CD4-positive, alpha-beta T cell treated with Interleukin-15 for 4 hours (primary cell): ENCODE measurements at regions not wholly inside any gene's neighbourhood (a gene's known extent, or its start where the extent isn't known, plus 50 kb on each side); places are given as distances from the start of the nearest gene placed in this dataset.
"Not testable (repeated sequence)": the region's sequence is repeated elsewhere in the genome, so short reads cannot be mapped to it uniquely, and the experiment has no call there.

Experiments used
- DNase-seq: peaks from one replicate; pipeline ENCODE4 v3.0.0-alpha.2; 2020; ENCODE audit warnings: low spot score

DNA sequence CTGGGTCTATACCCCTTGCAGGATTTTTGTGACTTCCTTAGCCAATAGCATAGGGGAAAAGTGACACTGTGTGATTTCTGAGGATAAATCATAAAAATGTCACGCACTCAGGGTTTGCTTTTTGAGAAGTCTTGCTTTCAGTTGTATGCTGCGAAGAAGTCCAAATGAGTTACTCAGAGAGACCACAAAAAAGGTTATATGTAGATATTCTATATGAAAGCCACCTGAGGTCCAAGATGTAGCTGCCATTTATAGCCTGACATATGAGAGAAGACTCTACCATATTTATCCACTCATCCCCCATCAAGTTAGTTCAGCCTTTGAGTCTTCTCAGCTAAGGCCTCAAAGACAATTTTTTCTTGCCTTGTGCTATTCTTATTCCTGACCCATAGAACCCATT is 488.3 kb upstream of the MAP2 start:
- DNase-seq, result no peak

DNA sequence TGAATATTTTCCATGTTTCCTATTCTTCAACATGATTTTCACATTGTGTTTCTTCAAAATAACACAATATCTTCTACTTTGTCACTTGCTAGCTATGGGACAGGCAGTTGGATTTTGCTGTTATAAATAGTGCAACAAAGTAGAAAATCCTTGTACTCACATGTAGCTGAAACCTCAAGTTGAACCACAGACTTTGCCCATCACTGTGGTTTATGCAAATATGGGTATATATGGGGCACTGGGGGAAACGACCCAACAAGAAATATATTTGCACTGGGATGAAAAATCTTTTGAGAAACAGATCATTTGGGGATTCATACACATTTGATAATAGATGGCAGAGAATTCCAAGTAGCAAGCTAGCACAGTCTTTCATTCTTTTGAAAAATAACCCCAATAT is 486.3 kb upstream of the MAP2 start:
- no peak for DNase-seq

DNA sequence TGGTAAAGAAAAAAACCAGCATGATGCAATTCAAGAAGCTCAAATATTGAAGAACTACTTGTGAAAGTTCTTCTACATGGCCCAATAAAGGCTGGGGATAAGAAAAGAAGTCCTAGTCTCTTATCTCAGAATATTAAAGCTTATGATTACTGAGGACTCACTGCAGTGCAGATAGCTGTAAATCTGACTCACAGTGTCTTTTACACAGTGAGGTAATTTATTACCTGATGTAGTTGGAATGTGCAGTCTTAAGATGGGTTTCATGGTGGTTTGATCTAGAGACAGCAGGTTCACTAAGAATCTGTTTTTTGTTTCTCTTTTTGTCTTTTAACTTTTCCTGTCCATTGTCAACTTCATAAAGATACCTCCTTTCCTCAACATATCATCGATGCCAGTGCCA is 484.0 kb upstream of the MAP2 start:
- no peak for DNase-seq

DNA sequence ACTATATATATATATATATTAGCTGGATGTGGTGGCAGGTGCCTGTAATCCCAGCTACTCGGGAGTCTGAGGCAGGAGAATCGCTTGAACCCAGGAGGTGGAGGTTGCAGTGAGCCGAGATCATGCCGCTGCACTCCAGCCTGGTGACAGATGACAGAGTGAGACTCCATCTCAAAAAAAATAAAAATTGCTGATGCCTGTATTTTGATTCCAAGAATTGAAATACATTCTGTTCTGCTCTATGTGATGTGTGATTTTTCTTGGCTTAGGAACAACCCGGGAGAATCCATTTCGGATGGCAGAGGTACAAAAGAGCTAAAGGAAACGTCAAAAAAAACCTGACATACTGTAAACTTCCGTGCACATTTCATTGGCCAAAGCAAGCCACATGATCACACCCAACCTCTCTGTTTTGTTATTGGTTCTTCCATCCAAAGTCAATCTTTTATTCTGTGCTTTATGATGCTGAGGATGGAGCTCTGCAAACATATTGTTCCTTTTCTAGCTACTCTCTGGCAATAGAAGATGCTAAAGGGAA is 478.1 kb upstream of the MAP2 start:
- no peak for DNase-seq

DNA sequence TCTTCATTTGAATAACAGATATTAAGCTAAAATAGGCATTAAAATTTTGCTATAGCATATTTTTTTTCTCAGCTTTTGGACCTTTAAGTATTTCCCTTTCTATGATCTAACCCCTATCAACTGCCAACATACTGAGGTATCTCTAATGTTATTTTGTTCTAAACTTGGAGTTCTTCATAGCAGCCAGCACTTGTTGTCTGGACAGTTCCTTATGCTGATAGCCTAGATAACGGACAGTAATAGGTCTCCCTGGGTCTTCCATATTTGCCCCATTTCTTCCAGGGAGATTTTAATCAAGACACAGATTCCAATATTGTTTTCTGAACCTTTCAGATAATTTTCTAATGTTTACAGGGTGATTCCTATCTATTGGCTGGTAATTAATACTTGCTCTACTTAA is 475.8 kb upstream of the MAP2 start:
- no peak for DNase-seq

DNA sequence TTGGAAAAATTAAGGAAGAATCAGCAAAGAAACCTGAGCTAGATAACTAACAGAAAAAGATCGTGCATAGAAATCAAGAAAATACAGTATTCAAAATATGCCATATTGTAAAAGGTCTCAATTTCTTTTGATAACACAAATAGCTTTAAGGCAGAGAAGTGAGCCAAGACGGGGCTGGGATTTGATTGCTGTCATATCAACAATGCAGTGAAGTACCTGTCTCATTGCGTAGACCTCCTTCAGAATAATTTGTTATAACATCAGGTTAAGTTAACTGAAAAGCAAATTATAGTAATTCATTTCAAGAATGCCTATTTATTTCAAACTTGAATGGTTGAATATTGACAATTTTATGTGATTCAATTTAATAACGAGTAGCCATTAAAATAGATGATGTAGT is 453.8 kb upstream of the MAP2 start:
- no peak for DNase-seq

DNA sequence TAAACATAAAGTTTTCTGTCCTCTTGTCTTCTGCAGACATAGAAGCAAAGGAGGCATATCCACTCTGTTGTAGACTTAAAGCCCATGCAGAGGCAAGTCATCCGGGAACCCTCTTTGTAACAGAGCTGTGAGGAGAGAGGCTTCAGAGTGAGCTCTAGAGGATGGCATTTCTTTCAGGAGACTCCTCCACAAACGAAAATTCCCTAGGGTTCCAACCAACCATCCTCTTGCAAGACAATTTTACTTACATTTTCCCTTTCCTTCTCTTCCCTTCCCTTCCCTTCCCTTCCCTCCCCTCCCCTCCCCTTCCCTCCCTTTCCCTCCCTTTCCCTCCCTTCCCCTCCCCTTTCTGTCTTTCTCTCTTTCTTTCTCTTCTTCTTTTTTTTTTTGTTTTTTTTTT is 446.3 kb upstream of the MAP2 start:
- DNase-seq, result no peak

DNA sequence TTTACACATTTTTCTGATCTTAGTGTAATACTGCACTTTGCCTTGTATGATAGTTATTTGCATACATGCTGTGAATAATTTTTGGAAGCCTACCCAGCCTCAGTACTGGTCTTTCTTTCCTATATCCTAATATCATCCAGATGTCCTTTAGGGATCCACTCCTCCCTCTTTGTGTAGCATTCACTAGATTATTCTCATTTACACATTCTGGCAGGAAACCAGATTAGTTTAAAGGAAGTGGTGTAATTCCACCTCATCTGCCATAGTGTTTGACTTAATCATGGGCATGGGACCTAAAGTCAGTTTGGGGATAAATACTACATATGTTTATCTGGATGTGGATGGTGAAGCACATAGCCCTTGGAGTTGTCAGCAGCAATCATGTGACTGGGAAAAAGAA is 444.9 kb upstream of the MAP2 start:
- DNase-seq, result no peak

DNA sequence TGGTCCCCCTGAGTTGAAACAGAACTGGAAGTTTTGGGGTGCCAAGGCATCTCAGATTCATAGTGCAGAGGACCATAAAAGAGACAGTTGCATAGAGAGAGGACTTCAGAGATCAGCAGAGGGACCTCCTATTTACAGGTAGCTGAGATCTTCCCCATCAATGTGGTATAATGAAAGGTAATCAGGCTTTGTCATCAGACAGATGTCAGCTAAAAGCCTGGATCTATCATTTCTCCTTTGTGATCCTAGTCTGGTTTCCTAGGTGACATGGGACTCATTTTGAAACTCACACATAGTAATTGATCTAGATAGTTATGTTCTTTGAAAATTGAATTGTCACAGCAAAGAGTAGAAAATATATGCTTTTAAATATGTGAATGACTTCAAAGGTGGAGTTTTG is 443.5 kb upstream of the MAP2 start:
- no peak for DNase-seq

DNA sequence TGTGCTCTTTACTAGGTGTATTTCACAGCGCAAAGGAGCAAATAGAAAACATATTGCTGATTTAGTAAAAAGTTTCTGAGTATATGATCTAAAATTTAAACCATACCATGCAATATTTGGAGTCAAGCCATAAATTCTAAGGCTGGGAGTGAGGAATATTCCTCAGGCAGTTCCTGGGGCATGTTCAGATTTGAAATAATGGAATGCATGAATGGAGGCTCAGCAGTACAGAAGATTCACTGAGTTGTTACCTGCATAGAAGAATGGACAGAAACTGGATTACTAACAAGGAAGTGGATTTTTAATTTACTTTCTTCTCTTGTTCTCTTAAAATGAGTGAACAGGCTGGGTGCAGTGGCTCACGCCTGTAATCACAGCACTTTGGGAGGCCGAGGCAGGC is 441.0 kb upstream of the MAP2 start:
- no peak for DNase-seq

DNA sequence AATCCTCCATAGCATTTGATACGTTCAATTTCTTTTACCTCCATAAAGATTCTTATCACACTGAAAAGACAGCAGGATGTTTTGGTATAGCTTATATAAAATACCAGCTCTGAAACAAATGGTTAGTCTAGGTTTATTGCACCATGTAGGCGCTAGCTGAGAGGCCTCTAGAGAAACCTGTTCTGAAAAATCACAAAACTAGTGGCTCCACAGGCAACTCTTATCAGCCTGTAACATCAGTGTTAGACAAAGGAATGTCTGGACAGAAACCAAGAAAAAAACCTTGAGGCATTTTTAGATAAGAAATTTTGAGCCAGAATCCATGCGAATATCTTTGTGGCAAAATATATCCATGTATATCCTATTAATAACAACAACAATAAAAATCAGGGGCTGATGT is 440.4 kb upstream of the MAP2 start:
- no peak for DNase-seq

DNA sequence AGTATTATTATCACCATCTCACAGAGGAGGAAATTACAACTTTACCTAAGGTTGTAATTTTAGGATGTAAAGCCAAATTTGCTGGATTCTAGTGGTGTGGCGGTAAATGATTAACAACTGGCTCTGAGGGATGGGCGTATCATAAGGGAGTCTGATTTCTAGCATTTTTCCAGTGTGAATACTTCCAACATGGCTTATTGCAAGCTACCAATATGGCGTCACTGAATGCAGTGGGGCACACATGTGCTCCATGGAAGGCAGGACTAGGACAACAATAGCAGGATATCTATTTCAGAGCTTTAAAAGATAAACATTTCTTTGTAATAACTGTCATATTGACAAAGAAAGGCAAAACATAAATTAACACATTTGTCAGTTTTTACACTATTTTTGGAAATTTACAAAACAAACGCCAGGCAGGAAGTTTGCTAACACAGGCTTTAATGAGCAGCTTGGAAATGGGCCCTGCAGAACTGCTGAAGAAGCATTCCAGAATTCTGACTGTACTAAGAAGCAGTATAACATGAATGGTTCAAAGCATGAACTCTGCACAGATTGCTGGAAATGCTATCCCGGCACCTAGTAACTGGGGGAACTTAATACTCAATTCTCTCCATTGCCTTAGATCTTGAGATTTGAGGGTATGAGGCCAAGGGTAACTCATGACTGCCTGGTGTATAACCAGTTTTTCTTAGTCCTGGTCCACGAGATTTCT is 439.3 kb upstream of the MAP2 start:
- DNase-seq, result no peak

DNA sequence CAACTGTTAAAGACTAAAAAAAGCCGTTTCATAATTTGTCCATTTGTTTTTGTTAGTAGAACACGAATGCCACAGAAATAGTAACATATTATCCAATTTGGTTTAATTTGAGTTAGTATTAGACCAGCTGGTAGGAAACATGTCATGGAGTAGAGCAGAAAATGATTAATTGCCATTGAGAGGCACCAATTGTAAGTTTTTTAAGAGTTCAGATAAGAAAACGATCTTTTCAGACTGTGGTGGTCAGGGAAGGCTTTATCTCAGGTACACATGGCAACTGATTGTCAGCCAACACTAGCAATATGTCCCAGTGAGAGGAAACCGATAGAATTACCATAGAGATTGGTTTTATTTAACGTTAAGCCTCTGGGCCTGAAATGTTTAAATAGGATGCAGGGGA is 438.2 kb upstream of the MAP2 start:
- no peak for DNase-seq

DNA sequence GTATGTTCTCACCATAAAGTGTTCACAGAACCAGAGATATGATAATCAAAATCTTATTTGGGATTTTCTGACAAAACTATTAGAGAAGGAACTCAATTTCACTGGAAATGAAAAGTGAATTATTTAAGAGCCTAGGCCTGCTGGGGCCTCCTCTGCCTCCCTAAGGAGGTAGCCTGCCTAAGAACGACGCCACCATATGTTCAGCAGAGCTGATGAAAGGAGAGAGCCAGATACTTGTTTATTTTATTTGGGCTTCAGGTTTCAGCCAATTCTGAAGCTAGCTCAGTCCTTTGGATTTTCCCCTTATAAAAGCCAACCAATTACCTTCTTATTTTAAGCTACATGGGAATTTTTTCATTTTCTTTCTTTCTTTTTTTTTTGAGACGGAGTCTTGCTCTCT is 433.1 kb upstream of the MAP2 start:
- DNase-seq, result no peak

DNA sequence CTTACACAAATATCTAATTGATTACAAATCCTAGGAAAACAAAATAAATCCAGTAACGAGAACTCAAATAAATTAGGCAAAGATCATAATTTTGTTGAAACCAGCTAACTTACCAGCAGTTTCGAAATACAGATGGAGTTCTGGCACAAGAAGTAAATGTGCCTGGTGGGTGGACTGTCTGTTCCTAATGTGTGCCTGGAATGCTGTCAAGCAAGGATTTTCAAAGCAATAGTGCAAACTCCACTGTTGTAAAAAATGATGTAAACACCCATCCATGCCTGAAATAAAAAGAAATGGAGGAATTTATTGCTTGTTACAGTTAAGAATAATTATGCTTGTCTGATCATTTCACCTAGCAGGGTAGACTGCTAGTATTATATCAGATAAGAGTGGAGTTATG is 423.9 kb upstream of the MAP2 start:
- no peak for DNase-seq

DNA sequence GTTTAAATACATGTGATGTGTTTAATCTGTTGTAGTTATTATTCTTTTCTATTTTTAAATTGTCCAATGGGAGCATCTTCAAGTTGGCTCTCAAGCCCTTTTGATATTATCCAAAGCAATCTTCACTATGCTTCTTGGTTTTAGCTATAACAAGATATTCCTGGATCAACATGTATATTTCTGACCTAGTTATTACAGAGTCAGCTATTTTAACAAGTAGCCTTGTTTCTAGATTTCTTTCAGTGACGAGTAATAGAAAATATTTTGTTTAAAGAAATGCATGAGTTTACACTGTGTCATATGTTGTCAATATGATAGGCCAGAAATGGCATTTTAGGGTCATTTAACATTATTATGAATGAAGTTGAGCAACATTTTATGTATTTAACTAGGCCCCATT is 421.8 kb upstream of the MAP2 start:
- DNase-seq, result no peak

DNA sequence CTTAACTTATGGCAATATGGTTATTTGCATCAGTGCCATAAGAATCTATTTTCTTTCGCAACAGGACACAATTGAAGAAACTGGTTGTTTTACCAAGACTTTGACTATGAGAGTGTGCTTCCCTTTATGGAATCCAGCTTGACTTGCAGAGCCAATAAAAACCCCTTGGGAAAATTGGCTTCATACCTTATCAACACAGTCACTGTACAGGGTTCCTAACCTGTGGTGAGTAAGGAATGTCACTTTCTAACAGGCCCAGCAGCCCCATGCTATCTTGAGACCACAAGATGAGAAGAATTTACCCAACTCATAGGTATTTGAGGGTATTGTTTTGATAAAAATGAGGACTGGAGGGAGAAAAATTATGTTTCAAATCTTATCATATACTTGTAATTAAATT is 418.5 kb upstream of the MAP2 start:
- no peak for DNase-seq

DNA sequence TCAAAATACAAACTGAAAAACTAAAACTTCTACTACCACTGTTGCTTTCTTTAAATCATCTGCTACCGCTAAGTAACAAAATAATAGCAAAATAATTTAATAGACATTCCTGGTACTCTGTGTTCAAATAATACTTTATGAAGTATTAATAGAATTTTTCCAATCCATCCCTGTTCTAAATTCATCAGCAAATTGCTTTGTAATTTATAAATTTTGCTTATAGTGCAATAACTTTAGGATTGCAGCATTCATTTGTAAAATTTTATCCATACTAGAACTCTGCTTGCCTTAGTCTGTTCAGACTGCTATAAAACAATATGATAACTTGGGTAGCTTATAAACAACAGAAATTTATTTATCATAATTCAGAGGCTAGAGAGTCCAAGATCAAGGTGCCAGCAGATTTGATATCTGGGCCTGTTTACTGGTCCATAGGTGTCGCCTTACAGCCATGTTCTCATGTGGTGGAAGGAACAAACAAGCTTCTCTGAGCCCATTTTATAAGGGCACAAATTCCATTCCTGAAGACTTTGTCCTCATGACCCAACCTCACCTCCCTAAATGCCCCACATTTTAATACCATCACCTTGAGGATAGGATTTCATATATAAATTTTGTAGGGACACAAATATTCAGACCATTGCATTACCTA is 415.1 kb upstream of the MAP2 start:
- no peak for DNase-seq

DNA sequence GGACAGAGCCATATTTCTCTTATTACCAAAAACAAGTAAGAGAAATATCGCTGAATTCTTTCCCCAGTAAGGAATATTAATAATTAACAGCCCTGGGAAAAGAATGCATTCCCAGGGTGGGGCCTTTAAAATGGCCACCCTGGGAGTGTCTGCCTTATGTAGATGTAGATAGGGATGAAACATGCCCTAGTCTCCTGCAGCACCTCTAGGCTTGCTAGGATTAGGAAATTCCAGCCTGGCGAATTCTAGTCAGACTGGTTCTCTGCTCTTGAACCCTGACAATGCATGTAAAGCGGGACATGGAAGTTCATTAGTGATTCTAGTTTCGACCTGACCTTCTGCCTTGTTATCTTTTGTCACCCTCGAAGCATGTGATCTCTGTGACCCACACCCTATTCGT is 405.2 kb upstream of the MAP2 start:
- not testable (repeated sequence) for DNase-seq

DNA sequence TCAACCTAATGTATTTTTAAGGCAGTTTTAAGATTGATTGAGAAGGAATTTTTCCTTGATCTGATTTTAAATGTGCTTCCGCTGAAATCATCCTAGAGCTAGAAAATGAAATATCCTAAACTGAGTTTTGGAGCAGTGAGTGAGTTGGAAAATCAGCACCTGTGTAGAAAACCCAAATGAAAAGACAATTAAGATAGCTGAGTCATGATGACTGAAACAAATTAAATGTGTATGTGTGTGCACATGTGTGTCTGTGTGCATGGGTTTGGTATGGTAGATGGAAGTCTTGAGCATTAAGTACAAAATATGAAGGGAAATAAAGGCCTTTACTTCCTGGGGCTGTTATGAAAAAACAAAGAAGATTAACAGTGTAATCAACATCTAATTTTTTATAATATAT is 394.6 kb upstream of the MAP2 start:
- no peak for DNase-seq

DNA sequence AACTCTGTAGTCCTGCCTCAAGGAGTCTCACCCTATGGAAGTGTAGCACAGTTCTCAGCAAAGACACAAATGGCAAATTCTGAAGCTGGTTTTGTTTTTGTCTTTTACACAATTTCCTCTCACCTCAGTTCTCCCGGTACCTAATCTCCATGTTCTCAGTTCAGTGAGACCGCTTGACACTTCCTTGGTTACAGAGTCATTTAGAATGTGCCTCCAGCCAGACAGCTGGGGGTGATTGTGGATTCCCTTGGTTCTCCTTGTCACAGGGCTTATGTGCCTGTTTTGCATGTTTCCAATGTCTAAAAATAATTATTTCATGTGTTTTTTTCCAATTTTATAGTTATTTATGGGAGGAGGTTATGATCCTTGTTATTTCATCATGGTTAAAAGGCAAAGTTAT is 379.5 kb upstream of the MAP2 start:
- no peak for DNase-seq

DNA sequence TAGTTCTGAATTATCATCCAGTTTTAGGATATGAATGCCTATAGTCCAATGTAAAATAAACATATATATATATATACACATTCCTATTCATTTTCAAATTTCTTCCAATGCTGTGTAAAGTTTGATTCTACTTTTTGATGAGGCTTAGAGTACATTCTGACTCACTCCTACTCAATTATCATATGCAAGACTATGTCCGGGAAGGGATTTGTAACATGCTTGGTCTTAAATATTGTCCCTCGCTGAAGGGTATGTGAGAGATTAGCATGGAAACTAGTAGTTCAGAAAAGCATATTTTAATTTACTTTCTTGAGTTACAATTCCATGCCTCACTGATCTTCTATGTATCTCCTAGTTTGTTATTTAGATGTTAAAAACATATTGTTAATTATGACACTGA is 377.7 kb upstream of the MAP2 start:
- DNase-seq, result no peak

DNA sequence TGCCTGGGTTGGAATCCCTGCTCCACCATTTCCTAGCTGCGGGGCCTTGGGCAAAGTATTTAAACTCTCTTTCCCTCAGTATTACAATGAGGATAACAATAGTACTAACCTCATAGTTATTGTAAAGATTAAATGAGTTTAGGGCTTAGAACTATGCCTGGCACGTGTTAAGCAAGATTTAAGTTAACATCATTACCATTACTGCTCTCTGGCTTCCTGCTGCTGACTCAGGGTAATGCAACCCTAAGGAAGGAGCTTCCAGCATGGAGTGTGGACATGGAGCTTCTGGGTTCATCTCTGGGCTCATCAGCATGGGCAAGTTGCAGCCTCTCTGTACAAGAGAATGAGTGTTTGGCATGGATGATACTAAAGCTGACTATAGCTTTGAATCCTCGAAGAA is 374.2 kb upstream of the MAP2 start:
- no peak for DNase-seq

DNA sequence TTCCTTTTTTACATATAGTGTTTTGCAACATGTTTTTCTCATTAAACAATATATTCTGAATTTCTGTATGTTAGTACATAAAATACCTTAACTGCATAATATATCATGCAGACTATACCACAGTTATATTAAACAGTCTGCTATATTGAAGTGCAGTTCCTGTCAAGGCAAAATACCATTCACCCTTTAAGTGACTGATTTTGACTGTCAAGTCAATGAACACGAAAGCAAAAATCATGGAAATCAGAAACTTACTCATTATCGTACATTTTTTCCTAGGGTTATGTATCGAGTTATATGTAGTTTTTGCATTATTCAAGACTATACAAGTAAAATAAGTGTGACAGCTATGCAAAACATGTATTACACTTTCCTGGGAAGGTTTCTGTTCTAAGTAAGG is 361.6 kb upstream of the MAP2 start:
- DNase-seq, result no peak
